NCI-H2029 treated with DMSO at 0.1 percent for 48 hours (cell line): ENCODE measurements at regions not wholly inside any gene's neighbourhood (a gene's known extent, or its start where the extent isn't known, plus 50 kb on each side); places are given as distances from the start of the nearest gene placed in this dataset.
A peak's percentile ranks its signal among the peaks of the same experiment; 100 is the strongest.

Experiments used
- DNase-seq: peaks from one replicate; lab custom pipeline; 2025; lab: John Stamatoyannopoulos, UW

DNA sequence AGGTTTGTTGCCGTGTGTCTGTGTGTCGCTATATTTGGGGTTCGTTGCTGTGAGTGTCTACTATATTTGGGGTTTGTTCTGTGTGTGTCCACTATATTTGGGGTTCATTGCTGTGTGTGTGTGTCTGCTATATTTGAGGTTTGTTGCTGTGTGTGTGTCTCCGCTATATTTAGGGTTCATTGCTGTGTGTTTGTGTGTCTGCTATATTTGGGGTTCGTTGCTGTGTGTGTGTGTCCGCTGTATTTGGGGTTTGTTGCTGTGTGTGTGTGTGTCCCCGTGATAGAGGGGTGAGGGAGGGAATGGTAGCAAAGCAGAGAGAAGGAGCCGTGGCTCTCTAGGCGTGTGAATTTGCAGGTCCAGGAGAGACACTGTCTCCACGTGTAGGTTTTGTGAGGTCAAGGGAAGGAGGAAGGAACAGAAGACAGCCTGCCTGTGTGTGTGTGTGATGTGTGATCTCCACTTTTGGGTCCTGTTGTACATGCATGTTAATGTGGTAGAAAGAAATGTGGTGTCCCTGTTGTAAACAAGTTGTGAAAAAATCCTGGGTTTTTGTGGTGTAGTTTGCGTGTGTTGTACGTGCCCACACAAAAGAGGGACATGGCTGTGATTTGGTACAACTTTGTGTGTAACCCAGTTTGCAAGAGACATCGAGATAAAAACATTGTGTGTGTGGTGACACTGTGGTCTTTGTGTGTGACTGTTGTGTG lies 56.3 kb upstream of the ECE1 start:
- DNase-seq: no peak

DNA sequence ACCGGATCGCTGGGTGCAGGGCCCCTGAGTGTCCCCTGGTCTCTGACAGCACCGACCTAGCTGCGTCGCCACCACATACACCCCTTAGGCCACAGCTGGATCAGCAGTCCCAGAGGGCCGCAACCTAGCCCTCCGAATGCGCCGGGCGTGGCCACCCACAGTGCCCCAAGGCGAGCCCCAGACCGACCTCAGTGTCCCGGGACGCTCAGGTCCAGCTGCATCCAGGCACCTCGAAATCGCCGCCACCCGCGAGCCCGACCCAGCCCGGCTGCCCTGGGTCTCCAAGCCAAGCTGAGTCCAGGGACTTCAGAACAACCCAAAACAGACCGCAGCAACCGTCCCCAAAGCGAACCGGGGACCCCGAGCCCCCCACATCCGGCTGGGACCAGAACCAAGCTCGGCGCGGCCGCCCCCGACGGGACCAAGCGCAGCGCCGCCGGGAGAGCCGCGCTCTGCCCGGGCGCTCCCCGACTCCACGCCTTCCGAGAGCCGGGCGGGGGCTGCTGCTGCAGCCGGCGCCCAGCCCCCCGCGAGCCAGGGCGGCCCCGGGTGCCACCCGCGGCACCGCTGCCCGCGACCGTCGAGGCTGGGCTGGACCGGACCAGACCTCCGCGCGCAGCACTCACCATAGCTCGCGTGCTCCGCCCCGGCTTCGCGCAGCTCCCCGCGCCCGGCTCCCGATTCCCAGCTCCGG lies 54.6 kb upstream of the ECE1 start:
- no peak for DNase-seq

DNA sequence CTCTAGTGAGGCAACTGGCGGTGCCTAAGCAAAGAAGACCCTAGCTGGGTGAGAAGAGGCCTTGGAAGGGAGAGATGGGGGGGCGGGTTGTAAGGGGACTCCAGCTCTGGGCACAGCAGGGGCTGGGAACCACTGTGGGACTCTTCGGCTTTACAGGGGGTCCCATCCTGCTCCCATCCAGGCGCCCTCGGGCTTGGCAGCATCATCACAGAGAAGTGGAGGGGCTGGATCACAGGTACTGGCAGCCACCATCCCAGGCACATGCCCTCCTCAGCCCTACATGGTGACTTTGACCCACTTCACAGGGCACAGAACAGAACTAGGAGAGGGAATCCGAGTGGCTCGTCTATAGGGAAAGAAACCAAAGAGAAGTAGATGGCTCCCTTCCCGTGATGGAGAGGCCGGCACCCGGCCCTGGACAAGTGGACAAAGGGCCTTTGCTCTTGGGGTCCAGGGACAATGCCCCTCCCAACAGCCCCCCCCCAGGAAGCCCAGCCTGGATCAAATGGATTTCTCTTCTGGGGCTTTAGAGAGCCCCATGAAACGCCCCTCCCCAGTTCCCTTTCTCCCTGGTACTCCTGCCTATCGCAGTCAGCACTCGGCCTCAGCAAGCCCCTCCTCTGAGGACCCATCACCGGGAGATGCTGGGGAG lies 54.0 kb upstream of the ECE1 start:
- DNase-seq: no peak

DNA sequence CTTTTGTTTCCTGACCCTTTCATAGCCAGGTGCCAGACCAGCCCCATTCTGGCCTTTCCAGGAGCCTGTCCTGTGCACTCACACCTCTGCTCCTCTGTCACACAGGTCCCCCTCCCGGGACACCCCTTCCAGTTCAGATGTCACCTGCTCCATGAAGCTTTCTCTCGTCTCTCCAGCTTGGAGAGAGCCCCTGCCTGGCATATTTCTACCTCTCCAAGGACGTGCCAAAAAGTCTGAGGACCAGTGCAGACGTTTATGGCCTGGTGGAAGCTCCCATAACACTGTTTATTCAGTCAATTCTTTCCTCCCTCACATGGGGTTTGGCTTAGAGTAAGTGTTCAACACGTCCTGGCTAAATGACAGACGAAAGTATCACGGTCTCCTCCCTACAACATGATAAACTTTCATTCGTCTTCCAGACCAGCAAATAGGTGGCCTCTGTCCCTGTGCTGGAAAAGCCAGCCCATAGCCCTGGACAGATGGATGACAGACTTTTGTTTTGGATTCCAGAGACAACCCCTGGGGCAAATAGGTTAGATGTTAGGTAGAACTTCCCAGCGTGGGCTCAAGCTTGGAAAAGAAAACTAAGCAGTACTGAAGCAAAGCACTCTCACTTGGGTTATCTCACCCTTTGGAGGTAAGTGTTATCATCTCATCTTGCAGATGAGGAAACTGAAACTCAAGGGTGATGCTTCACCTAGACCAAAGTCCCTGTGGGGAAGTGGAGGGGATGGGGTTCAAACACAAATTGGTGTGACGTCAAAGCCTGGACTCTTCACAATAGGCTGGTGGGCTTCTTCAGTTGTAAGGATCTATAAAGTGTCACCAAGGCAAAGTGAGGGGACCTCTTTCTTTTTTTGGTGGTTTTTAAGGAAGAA lies 52.9 kb upstream of the ECE1 start:
- no peak for DNase-seq

DNA sequence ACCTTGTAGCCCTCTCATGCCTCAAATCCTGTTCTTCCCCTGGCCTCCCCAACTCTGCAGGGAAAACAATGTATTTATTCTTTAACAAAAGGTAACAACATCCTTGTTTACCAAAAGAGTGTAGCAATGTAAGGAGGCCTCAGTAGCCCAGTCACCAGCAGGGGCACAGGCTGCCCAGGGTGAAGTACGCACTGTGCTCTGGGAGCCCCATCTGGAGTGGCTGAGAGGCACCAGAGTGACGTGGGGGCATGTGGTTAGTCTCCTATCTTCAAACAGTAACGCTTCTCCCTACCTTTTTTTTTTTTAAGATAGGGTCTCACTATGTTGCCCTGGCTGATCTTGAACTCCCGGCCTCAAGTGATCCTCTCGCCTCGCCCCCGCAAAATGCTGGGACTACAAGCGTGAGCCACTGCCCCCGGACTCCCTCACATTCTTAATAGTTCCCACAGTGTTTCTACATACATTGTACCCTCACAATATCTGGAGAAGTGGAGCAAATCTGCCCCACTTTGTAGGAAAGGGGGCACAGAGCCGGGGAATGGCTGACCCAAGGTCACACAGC lies 51.3 kb upstream of the ECE1 start:
- no peak for DNase-seq

DNA sequence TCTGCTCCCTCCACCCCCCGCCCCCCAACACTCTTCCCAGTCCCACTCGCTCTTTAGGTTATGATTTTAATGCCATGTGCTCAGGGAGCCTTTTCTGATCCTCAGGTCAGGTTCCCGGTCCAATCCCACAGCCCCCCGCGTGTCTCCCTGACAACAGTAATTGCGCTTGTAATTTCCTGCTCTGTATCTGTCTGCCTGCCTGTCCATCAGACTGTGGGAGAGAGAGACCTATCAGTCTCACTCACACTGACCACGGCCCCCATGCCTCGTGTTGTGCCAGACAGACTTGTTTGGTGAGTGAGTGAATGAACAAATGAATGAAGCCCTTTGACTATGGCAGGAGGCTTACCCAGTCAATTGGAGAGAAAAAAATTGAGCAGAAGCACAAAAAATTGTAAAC lies 50.8 kb upstream of the ECE1 start:
- peak; percentile 29 for DNase-seq

DNA sequence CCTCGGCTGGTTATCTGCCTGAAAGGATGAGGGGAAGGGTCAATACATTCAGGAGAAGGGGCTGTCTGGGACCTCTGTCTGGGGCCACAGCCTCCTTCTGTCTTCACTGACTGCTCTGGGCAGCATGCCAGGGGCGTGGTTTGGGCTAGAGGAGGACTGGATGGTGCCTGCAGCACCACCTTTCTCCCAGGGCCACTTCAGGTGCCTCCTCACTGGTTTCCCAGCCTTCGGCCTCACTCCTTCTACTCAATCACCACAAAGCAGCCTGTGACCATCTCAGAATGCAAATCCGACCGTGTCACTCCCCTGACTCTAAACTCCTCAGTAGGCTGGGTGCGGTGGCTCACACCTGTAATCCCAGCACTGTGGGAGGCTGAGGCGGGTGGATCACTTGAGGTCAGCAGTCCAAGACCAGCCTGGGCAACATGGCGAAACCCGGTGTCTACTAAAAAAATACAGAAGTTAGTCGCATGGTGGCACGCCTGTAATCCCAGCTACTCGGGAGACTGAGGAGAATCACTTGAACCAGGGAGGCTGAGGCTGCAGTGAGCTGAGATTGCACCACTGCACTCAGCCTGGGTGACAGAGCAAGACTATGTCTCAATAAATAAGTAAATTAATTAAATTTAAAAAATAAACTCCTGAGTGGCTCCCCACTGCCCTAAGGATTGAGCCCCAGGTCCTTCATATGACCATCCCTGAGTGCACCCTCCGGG lies 50.1 kb upstream of the ECE1 start:
- peak; percentile 49 for DNase-seq
